Mucosa of descending colon (tissue), 3 donors: ENCODE measurements at regions not wholly inside any gene's neighbourhood (a gene's known extent, or its start where the extent isn't known, plus 50 kb on each side); places are given as distances from the start of the nearest gene placed in this dataset.
"Not testable (repeated sequence)": the region's sequence is repeated elsewhere in the genome, so short reads cannot be mapped to it uniquely, and the experiment has no call there.

Experiments used
- ATAC-seq: fragments of 200-7000 bp; cut with Tn5 transposase; one replicate; pipeline ENCODE4 v1.9.1; 2020; ENCODE audit warnings: mild to moderate bottlenecking, moderate library complexity
- DNase-seq, 3 donors: peaks; one replicate each; pipeline ENCODE4 v3.0.0-alpha.2; 2020
- H3K36me3 ChIP-seq: fragments of 200-600 bp; one replicate; pipeline ENCODE4 v1.8.0; 2021; ENCODE audit warnings: low read depth, mild to moderate bottlenecking
- H3K4me1 ChIP-seq: fragments of 200-600 bp; one replicate; pipeline ENCODE4 v1.8.0; 2021; ENCODE audit warnings: low read depth, mild to moderate bottlenecking
- H3K4me3 ChIP-seq: fragments of 200-600 bp; one replicate; pipeline ENCODE4 v1.8.0; 2021; ENCODE audit warnings: mild to moderate bottlenecking
- H3K9me3 ChIP-seq: fragments of 200-600 bp; one replicate; pipeline ENCODE4 v1.8.0; 2021; ENCODE audit warnings: mild to moderate bottlenecking
- intact Hi-C, 2 donors: fragments of 100-400 bp; cut with DNase I in 1 of 2; cut with micrococcal nuclease in 1 of 2; formaldehyde crosslinking; loops; one replicate each; pipeline versions ENCODE4 v1.11.0 to v1.11.1; 2022; cut with DNase I, micrococcal nuclease
- TF ChIP-seq, protein P1 (sequence below): fragments of 200-600 bp; IDR thresholded peaks from one replicate; pipeline ENCODE4 v1.8.0; 2022; ENCODE audit warnings: antibody characterized with exemption, mild to moderate bottlenecking
- donor health status: DM: no; HTN: no; CAD: no; lungs with moderate emphysema.
- donor health status: DM: no; HTN: no; CAD: no.
- donor health status: DM: no; HTN: yes; CAD: no.

DNA sequence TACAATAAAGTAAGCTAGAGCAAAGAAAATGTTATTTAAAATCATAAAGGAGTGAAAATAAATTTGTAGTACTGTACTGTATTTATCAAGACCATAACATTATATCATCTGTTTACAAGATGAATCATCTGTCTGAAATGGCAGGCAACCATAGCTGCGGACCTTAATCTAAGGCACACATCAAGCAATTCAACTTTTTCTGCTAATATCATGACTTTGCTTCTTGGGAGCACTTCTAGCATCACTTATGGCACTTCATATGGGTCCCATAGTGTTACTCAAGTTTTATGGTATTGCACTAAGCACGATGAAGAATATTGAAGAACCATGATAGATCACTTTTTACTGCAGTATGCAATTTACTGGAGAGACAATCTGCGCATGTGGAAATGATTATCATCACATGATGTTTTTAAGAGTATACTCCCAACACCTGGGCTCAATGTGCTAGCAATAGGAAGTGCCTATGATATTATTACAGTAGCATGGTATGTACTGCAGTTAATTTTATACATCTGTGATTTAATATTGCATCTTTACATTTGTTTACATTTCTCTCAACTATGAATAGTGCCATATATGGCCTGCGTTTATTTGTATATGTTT, 137.7 kb upstream of the NECTIN3 start:
- TF ChIP-seq, protein P1, sequence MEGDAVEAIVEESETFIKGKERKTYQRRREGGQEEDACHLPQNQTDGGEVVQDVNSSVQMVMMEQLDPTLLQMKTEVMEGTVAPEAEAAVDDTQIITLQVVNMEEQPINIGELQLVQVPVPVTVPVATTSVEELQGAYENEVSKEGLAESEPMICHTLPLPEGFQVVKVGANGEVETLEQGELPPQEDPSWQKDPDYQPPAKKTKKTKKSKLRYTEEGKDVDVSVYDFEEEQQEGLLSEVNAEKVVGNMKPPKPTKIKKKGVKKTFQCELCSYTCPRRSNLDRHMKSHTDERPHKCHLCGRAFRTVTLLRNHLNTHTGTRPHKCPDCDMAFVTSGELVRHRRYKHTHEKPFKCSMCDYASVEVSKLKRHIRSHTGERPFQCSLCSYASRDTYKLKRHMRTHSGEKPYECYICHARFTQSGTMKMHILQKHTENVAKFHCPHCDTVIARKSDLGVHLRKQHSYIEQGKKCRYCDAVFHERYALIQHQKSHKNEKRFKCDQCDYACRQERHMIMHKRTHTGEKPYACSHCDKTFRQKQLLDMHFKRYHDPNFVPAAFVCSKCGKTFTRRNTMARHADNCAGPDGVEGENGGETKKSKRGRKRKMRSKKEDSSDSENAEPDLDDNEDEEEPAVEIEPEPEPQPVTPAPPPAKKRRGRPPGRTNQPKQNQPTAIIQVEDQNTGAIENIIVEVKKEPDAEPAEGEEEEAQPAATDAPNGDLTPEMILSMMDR: no peak
- intact Hi-C loops: no loop called here
- Histone ChIP-seq H3K4me3 (no peak overlapping the region), H3K4me1 (no peaks in the 10 kb centered on the region), H3K9me3 (no peaks in the 10 kb centered on the region), H3K36me3 (no peaks in the 10 kb centered on the region)
- no peak for ATAC-seq
- DNase-seq: no peak

DNA sequence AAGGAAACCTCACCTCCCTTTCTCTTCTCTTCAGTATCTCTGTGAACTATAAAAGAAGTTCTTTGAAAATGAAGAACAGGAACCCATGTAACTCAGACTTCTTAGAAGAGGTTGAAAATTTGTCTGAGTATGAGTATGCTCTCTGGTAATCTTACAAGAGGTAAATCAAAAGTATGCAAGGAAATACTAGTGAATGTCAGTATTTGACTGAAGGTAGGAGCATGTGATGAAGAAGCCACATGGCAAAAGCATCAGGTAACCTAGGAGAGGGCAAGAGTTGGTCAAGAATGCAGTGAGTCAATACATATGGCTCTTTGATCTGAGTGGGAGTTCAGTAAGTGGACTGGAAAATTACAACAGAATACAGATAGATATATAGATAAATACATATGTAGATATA, 133.0 kb upstream of the NECTIN3 start:
- DNase-seq: no peak
- intact Hi-C loops: no loop called here
- H3K4me1 ChIP-seq: no peaks in the 10 kb centered on the region
- H3K9me3 ChIP-seq: no peaks in the 10 kb centered on the region
- no peak for ATAC-seq
- H3K36me3 ChIP-seq: no peaks in the 10 kb centered on the region
- H3K4me3 ChIP-seq: no peak overlapping the region
- TF ChIP-seq, protein P1: no peak

DNA sequence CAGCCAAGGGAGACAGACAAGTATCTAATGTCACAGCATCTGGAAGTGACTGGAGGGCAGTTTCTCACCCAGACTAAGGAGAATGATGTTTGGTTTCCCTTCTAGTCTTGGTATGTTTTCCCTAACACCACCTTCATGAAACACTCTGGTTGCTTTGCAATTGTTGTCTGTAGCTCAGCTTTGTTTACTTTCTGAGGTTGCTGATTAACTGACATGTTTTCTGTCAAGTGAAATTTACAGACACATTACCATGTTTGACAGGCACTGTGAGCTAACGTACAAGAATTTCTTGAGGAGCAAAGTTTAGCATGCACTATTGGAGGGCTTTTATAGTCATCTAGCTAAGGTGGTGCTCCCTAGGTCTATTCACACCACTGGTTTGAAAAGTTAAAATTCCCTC, 131.6 kb upstream of the NECTIN3 start:
- no peak overlapping the region for H3K4me3 ChIP-seq
- DNase-seq: no peak
- TF ChIP-seq, protein P1: no peak
- intact Hi-C loops: no loop called here
- H3K4me1 ChIP-seq: no peaks in the 10 kb centered on the region
- no peaks in the 10 kb centered on the region for H3K36me3 ChIP-seq
- H3K9me3 ChIP-seq: peaks cover 6% of the 10 kb centered on the region
- no peak for ATAC-seq

DNA sequence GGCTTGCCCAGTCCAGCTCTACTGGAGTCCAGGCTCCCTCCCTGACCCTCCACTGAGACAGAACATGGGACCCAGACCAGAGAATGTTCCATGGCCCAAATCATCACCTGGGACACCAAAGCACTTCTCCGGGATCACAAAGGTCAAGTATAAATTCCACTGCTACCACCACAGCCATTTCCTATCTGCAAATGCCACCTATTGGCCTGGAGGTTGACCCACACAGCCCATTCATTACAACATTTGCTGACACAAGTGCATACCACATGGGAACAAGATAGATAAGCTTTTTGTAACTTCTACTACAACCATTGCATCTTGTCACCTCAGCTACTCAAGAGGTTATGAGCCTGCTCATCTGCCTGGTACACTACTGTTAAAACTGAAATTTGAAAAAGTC, 126.8 kb upstream of the NECTIN3 start:
- no peak for ATAC-seq
- H3K4me3 ChIP-seq: no peak overlapping the region
- DNase-seq: no peak
- peaks cover 35% of the 10 kb centered on the region for H3K9me3 ChIP-seq
- intact Hi-C loops: no loop called here
- no peaks in the 10 kb centered on the region for H3K4me1 ChIP-seq
- TF ChIP-seq, protein P1: no peak
- H3K36me3 ChIP-seq: no peaks in the 10 kb centered on the region

DNA sequence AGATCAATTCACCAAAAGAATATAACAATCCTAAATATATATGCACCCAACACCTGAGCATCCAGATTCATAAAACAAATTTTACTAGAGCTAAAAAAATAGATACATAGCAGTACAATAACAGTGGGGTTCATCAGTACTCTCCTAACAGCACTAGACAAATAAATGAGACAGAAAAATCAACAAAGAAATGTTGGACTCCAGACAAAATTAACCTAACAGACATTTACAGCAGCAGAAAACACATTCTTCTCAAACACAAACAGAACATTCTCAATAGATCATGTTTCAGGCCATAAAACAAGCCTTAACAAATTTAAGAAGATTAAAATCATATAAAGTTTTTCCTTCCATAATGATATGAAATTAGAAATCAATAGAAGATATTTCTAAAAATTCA, 124.8 kb upstream of the NECTIN3 start:
- ATAC-seq (no peak), DNase-seq (no peak)
- Histone ChIP-seq H3K9me3 (peaks cover 42% of the 10 kb centered on the region), H3K36me3 (no peaks in the 10 kb centered on the region), H3K4me1 (no peaks in the 10 kb centered on the region), H3K4me3 (no peak overlapping the region)
- TF ChIP-seq, protein P1: no peak
- intact Hi-C loops: no loop called here

DNA sequence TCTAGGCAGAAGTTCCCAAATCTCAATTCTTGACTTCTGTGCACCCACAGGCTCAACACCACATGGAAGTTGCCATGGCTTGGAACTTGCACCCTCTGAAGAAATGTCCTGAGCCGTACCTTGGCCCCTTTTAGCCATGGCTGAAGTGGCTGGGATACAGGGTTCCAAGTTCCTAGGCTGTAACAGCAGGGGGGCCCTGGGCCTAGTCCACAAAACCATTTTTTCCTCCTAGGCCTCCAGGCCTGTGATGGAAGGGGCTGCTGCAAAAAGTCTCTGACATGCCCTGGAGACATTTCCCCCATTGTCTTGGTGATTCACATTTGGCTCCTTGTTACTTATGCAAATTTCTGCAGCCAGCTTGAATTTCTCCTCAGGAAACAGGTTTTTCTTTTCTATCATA, 122.4 kb upstream of the NECTIN3 start:
- H3K4me3 ChIP-seq, DNase-seq, H3K4me1 ChIP-seq, intact Hi-C loops, H3K36me3 ChIP-seq, ATAC-seq: not testable (repeated sequence)
- H3K9me3 ChIP-seq: peaks cover 42% of the 10 kb centered on the region
